ENCODE measurements at regions not wholly inside any gene's neighbourhood (a gene's known extent, or its start where the extent isn't known, plus 50 kb on each side); places are given as distances from the start of the nearest gene placed in this dataset.

- TF ChIP-seq POLR2A (IDR thresholded peaks at IDR 0.05) (no peak), CTCF (IDR thresholded peaks at IDR 0.05) (no peak)
Measured at GRCh38 chr7:66418537-66418936, 210.1 kb upstream of the KCTD7 start.
